HG03439 (cell line): ENCODE measurements at regions not wholly inside any gene's neighbourhood (a gene's known extent, or its start where the extent isn't known, plus 50 kb on each side); places are given as distances from the start of the nearest gene placed in this dataset.
"Not testable (repeated sequence)": the region's sequence is repeated elsewhere in the genome, so short reads cannot be mapped to it uniquely, and the experiment has no call there.

ENCODE experiments used
- ATAC-seq: cut with Tn5 transposase; IDR thresholded peaks from one replicate; pipeline ENCODE4 v1.9.1; 2021; ENCODE audit warnings: mild to moderate bottlenecking, moderate library complexity; ENCODE audit not compliant: unreplicated experiment

- no peak for ATAC-seq
Measured at GRCh38 chr1:96116731-96117130, 604.9 kb upstream of the PTBP2 start.

- no peak for ATAC-seq
Measured at GRCh38 chr1:96130432-96130831, 591.2 kb upstream of the PTBP2 start.

- no peak for ATAC-seq
Measured at GRCh38 chr1:96144636-96145035, 576.9 kb upstream of the PTBP2 start.

- ATAC-seq: no peak
Measured at GRCh38 chr1:96145492-96145891, 576.1 kb upstream of the PTBP2 start.

GRCh38 chr1:96152957-96153356, 568.6 kb upstream of the PTBP2 start:
- ATAC-seq: not testable (repeated sequence)

- ATAC-seq: no peak
Measured at GRCh38 chr1:96157101-96157500, 564.5 kb upstream of the PTBP2 start.

GRCh38 chr1:96159379-96159778, 562.2 kb upstream of the PTBP2 start:
- ATAC-seq: no peak

- no peak for ATAC-seq
Measured at GRCh38 chr1:96164053-96164452, 557.5 kb upstream of the PTBP2 start.

- no peak for ATAC-seq
Measured at GRCh38 chr1:96178053-96178452, 543.5 kb upstream of the PTBP2 start.

- no peak for ATAC-seq
Measured at GRCh38 chr1:96183485-96183884, 538.1 kb upstream of the PTBP2 start.

- ATAC-seq: no peak
Measured at GRCh38 chr1:96183928-96184327, 537.7 kb upstream of the PTBP2 start.

- ATAC-seq: no peak
Measured at GRCh38 chr1:96185181-96185580, 536.4 kb upstream of the PTBP2 start.

- no peak for ATAC-seq
Measured at GRCh38 chr1:96187020-96187419, 534.6 kb upstream of the PTBP2 start.

- ATAC-seq: no peak
Measured at GRCh38 chr1:96191165-96191564, 530.4 kb upstream of the PTBP2 start.

- ATAC-seq: no peak
Measured at GRCh38 chr1:96206451-96206850, 515.1 kb upstream of the PTBP2 start.

- no peak for ATAC-seq
Measured at GRCh38 chr1:96207936-96208335, 513.6 kb upstream of the PTBP2 start.

GRCh38 chr1:96208428-96208827, 513.2 kb upstream of the PTBP2 start:
- ATAC-seq: no peak

GRCh38 chr1:96210054-96210453, 511.5 kb upstream of the PTBP2 start:
- no peak for ATAC-seq

GRCh38 chr1:96211202-96211601, 510.4 kb upstream of the PTBP2 start:
- ATAC-seq: no peak

GRCh38 chr1:96214982-96215381, 506.6 kb upstream of the PTBP2 start:
- ATAC-seq: no peak

- no peak for ATAC-seq
Measured at GRCh38 chr1:96220651-96221050, 500.9 kb upstream of the PTBP2 start.

- no peak for ATAC-seq
Measured at GRCh38 chr1:96222701-96223100, 498.9 kb upstream of the PTBP2 start.

- not testable (repeated sequence) for ATAC-seq
Measured at GRCh38 chr1:96224229-96224628, 497.4 kb upstream of the PTBP2 start.

- ATAC-seq: no peak
Measured at GRCh38 chr1:96233422-96233821, 488.2 kb upstream of the PTBP2 start.
